IPS-NIHi7 (cell line): ENCODE measurements at regions not wholly inside any gene's neighbourhood (a gene's known extent, or its start where the extent isn't known, plus 50 kb on each side); places are given as distances from the start of the nearest gene placed in this dataset.
"Not testable (repeated sequence)": the region's sequence is repeated elsewhere in the genome, so short reads cannot be mapped to it uniquely, and the experiment has no call there.

Experiments
- DNase-seq: peaks from one replicate; pipeline ENCODE4 v3.0.0; 2012; ENCODE audit warnings: mixed read lengths; ENCODE audit errors: extremely low spot score

GRCh38 chr10:42987121-42987541 is 89.7 kb upstream of the RET start:
- DNase-seq, result no peak

GRCh38 chr10:42987575-42987974 is 89.3 kb upstream of the RET start:
- DNase-seq, result no peak

DNA sequence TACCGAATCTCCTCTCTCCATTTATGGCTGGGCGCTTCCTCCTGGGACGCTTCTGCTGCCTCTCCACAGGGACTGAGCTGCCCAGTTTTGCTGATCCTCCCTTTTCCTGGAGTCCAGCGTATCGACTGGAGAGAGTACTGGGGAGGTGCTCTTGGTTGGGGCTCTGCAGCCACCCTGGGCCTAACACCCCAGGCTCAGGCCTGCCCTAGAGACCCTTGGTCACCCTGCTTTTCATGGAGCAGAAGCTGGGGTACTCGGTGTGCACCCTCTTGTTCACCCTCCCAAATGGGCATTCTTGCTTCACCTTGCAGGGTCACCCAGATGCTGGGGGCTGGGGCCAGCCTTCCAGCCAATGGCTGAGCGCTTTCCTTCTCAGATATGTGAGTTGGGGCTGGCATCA is 88.8 kb upstream of the RET start:
- no peak for DNase-seq

DNA sequence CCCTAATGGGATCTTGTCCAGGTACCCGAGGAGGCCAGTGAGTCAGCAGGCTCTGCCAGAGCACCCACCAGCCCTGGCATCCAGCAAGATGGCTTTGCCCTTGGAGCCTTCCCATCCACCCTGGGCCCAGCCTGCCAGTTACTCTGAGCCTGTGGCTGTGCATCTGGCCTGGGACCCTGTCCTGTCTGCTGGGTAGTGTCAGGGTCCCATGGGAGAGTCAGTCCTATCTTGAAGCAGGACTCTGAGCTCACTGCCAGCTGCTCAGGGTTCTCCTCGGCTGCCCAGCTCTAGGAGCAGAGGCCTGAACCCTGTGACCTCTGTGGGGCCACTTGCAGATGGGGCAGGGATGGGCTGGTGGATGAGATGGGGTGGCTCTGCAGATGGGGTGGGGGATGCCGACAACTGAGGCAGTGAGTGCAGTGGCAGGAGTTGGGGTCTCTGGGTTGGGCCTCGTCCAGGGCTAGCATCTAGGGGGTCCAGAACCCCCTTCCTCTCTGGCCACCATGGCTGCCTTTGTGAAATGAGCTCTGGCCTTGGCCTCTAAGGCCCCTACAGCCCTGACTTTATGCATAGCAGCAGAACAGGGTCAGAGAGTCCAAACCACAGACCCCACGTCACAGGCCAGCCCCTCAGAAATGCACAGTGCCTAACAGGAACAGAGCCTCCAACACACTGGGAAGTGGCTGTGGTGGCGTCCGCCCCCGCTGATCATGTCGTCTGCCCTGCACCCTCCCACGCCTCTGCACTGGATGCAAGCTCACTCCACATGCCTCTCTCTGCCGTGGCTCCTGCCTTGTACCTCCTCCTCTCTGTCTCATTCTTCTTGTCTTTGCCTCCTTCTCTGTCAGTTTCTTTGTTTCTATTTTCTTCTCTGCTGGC is 88.1 kb upstream of the RET start:
- no peak for DNase-seq

DNA sequence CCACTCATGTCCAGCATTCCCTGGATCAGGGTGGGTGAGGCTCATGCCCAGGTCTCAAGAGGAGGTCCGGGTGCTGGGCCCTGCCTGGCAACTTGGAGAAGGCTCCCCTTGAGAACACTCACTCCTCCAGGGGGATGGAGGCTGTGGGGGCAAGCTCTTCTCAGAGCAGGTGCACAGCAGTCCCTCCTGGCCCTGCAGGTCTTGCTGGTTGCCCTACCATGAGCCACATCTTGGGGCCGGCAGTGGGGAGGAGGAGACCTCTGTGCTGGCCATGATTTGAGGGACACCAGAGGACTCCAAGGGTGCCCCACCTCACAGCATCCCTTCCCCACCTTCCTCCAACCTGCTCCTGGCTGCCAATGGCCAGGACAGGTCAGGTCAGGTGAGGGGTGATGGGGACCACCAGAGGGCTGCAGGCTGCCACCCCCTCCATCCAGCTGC is 87.4 kb upstream of the RET start:
- DNase-seq, result no peak

- DNase-seq, result no peak
Measured at GRCh38 chr10:42990016-42990720, 86.7 kb upstream of the RET start.

- DNase-seq, result no peak
Measured at GRCh38 chr10:42990721-42991441, 86.0 kb upstream of the RET start.

DNA sequence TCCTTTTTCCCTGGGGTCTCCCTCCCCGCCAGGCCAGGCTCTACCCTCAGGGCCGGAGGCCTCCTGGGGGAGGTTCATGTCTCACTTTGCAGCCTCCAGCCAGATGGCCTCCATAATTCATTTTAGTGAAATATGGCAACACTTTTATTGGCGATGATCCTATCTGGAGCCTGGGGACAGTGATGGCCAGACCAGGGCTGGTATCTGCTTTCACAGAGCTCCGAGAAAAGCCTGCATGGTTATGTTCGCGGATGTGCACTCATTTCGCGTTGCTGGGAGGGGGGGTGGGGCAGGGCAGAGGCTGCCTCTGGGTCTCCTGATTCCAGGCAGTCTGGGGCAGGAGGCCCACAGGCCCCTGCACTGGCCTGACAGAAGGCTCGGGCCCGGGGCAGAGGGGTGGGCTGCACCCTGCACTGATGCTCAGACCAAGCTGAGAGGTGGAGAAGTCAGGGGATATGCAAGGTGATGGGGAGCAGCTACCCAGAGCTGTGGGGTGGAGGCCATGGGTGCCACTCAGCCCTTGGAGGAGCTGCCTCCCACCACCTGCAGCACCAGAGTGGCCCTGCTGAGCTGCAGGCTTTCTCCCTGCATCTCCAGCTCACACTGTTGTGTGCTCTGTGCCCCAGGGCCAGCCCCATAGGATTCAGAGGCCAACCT is 85.3 kb upstream of the RET start:
- no peak for DNase-seq

DNA sequence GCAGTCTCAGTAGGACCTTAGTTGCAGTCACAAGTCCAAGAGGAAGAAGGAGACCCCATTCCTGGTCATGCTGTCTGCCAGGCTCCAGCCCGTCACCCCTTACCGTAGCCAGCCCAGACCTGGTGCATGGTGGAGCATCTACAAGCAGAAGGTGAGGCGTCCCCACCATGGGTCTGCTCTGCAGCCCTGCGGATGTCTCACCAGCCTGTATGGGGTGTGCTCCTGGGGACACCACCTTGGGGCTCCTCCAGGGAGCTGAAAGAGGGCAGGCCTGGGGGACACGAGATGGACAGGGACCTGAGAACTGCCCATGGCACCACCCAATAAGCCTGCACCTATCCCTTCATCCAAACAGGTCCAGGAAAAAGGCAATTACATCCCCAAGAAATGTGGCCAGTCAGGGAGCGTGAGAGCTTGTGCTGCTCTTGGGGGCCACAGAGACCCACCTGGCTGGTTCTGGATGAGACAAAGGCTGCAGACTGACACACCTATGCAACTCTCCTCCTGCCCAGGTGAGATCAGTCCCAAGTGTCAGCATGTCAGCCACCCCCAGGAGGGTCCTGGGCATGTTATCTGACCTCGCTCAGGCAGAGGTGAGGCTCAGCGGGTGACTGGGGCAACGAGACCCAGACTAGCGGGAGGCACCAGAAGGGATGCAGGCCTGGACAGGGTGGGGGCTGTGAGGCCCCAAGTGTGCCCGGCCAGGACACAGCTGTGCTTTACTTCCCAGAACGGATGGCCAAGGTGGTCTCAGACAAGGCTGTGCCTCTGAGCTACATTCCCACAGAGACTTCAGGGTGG is 84.5 kb upstream of the RET start:
- DNase-seq, result no peak

DNA sequence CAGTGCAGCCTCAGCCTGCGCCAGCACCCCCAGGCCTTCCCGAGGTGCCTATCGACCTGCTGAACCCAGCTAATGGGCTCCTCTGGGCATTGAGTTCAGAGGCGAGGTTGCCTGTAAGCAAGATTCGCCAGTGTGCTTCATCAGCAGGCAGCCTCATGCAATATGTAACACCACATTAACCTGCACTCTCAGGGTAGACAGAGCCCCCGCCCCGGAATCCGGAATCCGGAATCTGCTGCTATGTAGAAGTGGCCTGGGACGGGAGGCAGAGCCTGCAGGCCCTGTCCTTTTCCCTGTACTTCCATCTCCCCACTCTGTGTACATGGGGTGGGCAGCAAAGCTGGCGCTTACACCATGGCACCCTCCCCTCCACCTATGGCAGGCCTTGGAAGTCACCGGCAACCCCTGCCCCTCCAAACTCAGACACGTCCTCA is 83.9 kb upstream of the RET start:
- no peak for DNase-seq

- not testable (repeated sequence) for DNase-seq
Measured at GRCh38 chr10:42994909-42995308, 82.0 kb upstream of the RET start.

DNA sequence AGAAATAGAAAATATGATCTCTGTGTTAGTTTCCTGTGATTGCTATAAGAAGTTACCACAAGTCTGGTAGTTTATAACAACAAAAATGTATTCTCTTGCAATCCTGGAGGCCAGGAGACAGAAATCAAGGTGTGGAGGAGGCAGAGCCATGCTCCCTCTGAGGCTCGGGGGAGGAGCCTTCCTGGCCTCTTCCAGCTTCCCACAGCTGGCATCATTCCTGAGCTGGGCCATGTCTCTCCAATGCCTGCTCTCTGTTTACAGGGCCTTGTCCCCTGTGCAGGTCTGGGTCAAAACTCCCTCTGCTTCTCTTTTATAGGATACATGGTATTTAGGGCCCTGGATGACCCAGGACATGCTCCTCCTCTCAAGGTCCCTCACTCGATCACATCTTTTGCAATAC is 81.3 kb upstream of the RET start:
- no peak for DNase-seq

- DNase-seq, result no peak
Measured at GRCh38 chr10:42996588-42996987, 80.3 kb upstream of the RET start.

- no peak for DNase-seq
Measured at GRCh38 chr10:42997151-42997848, 79.6 kb upstream of the RET start.

DNA sequence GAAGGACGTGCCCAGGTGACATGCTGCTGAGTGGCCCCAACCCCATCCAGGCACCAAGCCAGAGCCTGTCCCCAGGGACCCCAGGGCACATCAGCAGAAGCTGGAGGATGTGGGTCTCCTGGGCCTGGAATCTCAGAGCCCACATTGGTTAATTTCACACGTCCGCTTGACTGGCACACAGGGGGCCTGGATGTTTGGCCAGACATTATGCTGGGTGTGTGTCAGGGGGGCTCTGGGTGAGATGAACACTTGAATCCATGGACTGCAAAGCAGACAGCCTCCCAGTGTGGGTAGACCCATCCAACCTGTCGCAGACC is 79.1 kb upstream of the RET start:
- DNase-seq, result no peak

DNA sequence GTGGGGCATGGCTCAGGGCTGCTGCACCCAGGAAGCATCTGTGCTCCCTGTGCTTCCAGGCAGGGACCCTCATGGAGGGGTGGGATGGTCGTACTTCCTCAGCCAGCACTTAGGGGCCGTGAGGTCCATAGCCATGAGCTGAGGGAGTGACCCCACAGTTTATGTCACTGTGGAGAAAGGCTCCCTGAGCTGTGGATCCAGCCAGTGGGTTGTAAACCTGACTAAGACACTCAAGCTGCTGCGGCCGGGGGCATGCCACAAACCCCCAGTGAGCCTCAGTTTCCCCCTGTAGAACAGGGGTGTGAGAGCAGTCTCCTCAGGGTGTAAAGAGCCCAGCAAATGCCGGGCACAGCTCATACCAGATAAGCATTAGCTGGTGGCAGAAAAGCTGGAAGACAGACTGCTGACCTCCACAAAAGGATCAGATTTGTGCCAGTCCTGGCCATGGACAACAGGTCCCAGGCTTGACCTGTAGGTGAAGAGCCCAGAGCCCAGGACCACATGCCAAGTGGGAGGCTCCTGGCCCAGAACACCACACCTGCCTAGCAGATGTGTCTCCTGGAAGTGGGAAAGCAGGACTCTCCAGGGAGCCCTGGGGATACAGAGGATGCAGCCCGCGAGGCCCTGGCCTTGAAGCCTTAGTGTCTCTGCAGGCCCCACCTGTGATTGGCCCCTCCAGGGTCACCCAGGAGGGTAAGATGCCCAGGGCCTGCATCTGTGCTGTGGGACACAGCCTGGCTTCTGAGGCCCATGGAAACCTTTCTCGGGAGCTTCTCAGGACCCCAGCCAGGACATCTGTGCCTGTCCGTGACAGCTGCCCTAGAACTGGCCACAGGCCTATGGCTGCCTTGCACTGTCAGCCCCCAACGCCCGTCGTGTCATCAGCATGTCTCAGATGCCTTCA is 78.1 kb upstream of the RET start:
- DNase-seq, result no peak

DNA sequence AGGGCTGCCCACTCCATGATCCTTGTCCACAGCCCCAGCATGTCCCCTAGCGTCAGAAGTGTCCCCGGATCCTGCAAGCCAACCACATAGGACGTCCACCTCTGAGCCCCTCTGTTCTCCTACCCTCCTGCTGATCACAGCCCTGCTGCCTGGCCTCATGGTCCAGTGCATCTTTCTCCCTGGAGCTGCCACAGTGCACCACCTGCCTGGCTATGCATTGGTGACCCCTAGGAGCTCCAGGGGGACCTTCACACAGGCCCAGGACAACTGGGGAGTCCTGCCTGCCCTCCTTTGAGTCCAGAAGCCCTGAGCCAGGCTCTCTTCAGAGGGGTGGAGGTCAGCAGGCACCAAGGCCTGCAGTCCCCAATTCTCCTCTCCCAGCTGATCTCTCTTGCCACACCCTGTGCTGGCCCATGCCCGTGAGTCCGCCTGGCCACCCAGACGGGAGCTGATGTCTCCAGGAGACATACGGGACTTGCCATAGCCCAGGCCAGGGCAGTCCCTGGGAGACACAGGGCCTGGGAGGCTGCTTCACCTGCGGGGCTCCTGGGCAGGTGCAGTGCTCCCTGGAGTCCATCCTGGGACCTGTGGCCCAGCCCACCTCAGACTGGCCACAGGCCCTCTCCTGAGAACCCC is 77.4 kb upstream of the RET start:
- DNase-seq, result no peak

- DNase-seq, result no peak
Measured at GRCh38 chr10:43000021-43000411, 76.9 kb upstream of the RET start.
